GM20000 (cell line): ENCODE measurements at regions not wholly inside any gene's neighbourhood (a gene's known extent, or its start where the extent isn't known, plus 50 kb on each side); places are given as distances from the start of the nearest gene placed in this dataset.
"Not testable (repeated sequence)": the region's sequence is repeated elsewhere in the genome, so short reads cannot be mapped to it uniquely, and the experiment has no call there.

Source experiments
- DNase-seq: peaks from one replicate; pipeline ENCODE4 v3.0.0; 2012; ENCODE audit warnings: low spot score
- CTCF ChIP-seq: IDR thresholded peaks from 2 replicates; pipeline ENCODE4 v1.5.1; 2012; ENCODE audit warnings: mild to moderate bottlenecking, control low read depth; ENCODE audit errors: extremely low read depth, missing control alignments

- not testable (repeated sequence) for DNase-seq
Measured at GRCh38 chr9:66152406-66152805, 415.5 kb downstream of the FOXD4L4 start.

GRCh38 chr9:66153021-66153725 is 416.2 kb downstream of the FOXD4L4 start:
- TF ChIP-seq CTCF, result peak; percentile 25
- DNase-seq, result not testable (repeated sequence)

GRCh38 chr9:66153971-66154691 is 417.2 kb downstream of the FOXD4L4 start:
- not testable (repeated sequence) for DNase-seq

- not testable (repeated sequence) for DNase-seq
Measured at GRCh38 chr9:66182316-66182715, 445.4 kb downstream of the FOXD4L4 start.

- DNase-seq, result not testable (repeated sequence)
Measured at GRCh38 chr9:66183648-66184047, 446.7 kb downstream of the FOXD4L4 start.

- not testable (repeated sequence) for DNase-seq
Measured at GRCh38 chr9:66197199-66197598, 460.3 kb downstream of the FOXD4L4 start.

- DNase-seq, result not testable (repeated sequence)
Measured at GRCh38 chr9:66198421-66198820, 461.5 kb downstream of the FOXD4L4 start.

GRCh38 chr9:66206617-66207016 is 469.7 kb downstream of the FOXD4L4 start:
- not testable (repeated sequence) for DNase-seq

- not testable (repeated sequence) for DNase-seq
Measured at GRCh38 chr9:66207914-66208313, 471.0 kb downstream of the FOXD4L4 start.

- not testable (repeated sequence) for DNase-seq
Measured at GRCh38 chr9:66244763-66245162, 507.8 kb downstream of the FOXD4L4 start.

- DNase-seq, result not testable (repeated sequence)
Measured at GRCh38 chr9:66245481-66245880, 508.5 kb downstream of the FOXD4L4 start.

- not testable (repeated sequence) for DNase-seq
Measured at GRCh38 chr9:66257581-66257980, 520.6 kb downstream of the FOXD4L4 start.

GRCh38 chr9:66261576-66261975 is 524.6 kb downstream of the FOXD4L4 start:
- not testable (repeated sequence) for DNase-seq

- DNase-seq, result not testable (repeated sequence)
Measured at GRCh38 chr9:66263621-66264020, 526.7 kb downstream of the FOXD4L4 start.

GRCh38 chr9:66264786-66265185 is 527.8 kb downstream of the FOXD4L4 start:
- DNase-seq, result not testable (repeated sequence)

- not testable (repeated sequence) for DNase-seq
Measured at GRCh38 chr9:66266202-66266601, 529.3 kb downstream of the FOXD4L4 start.

- DNase-seq, result not testable (repeated sequence)
Measured at GRCh38 chr9:66266856-66267430, 530.0 kb downstream of the FOXD4L4 start.

- not testable (repeated sequence) for DNase-seq
Measured at GRCh38 chr9:66267684-66268083, 530.7 kb downstream of the FOXD4L4 start.

GRCh38 chr9:66269024-66269423 is 532.1 kb downstream of the FOXD4L4 start:
- not testable (repeated sequence) for DNase-seq

- DNase-seq, result not testable (repeated sequence)
Measured at GRCh38 chr9:66269783-66270182, 532.8 kb downstream of the FOXD4L4 start.

GRCh38 chr9:66278809-66279208 is 541.9 kb downstream of the FOXD4L4 start:
- DNase-seq, result not testable (repeated sequence)
